ENCODE measurements at regions not wholly inside any gene's neighbourhood (a gene's known extent, or its start where the extent isn't known, plus 50 kb on each side); places are given as distances from the start of the nearest gene placed in this dataset.

GRCh38 chr5:162485666-162486292, 418.2 kb downstream of the GABRG2 start:
- no peak for TF ChIP-seq SUZ12 (IDR thresholded peaks at IDR 0.05)
- no peak for TF ChIP-seq FOXM1 (IDR thresholded peaks at IDR 0.05; ENCODE audit: borderline replicate concordance)
- no peak for TF ChIP-seq FOXA1 (IDR thresholded peaks at IDR 0.05)
- no peak for TF ChIP-seq PKNOX1 (IDR thresholded peaks at IDR 0.05)
- TF ChIP-seq ELF4 (IDR thresholded peaks at IDR 0.05), result no peak
- TF ChIP-seq BHLHE40 (IDR thresholded peaks at IDR 0.05; ENCODE audit: borderline replicate concordance), result no peak
- no peak for TF ChIP-seq NFRKB (IDR thresholded peaks at IDR 0.05)
- TF ChIP-seq LEF1 (IDR thresholded peaks at IDR 0.05; ENCODE audit: borderline replicate concordance), result no peak
- no peak for TF ChIP-seq SP1 (IDR thresholded peaks at IDR 0.05)
- no peak for TF ChIP-seq FOXK2 (IDR thresholded peaks at IDR 0.05)
- no peak for TF ChIP-seq ZNF384 (IDR thresholded peaks at IDR 0.05)

Data from HEK293T (cell line).